Erythroblast (primary cell): ENCODE measurements at regions not wholly inside any gene's neighbourhood (a gene's known extent, or its start where the extent isn't known, plus 50 kb on each side); places are given as distances from the start of the nearest gene placed in this dataset.

Source experiments
- GATA1 ChIP-seq: IDR thresholded peaks from 2 replicates; pipeline ENCODE4 v1.6.1; 2011; ENCODE audit warnings: low read depth, mild to moderate bottlenecking, control low read depth, low read length, moderate library complexity
- POLR2A ChIP-seq: IDR thresholded peaks from 2 replicates; pipeline ENCODE4 v1.6.1; 2011; ENCODE audit warnings: mild to moderate bottlenecking, low read length

GRCh38 chr19:30130356-30131122, 188.5 kb downstream of the URI1 start:
- TF ChIP-seq POLR2A (no peak), GATA1 (no peak)
